Stimulated activated CD8-positive, alpha-beta memory T cell treated with anti-CD3 and anti-CD28 coated beads, Interleukin-7, amount 100 ng/mL, for 24 hours (primary cell): ENCODE measurements at regions not wholly inside any gene's neighbourhood (a gene's known extent, or its start where the extent isn't known, plus 50 kb on each side); places are given as distances from the start of the nearest gene placed in this dataset.

Experiments used
- DNase-seq: peaks from one replicate; pipeline ENCODE4 v3.0.0-alpha.2; 2020; ENCODE audit warnings: low read depth

DNA sequence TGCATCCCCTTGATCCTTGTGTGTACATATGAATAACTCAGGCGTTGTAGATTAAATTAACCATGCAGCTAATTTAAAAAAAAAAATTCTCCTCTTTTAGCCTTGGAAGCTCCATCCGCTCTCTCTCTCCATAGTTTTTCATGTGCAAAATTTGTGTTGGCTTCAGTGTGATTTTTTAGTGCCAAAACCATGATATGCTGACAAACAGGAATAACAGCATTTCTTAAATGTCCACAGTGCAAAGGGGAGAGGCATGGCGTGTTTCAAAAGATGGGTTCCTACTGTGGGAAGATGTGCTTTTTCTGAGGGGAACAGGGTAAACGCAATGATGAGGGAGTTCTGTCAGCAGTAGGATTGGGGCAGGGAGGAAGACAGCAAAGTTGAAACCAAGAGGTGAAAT, 247.0 kb downstream of the ICOS start:
- no peak for DNase-seq

DNA sequence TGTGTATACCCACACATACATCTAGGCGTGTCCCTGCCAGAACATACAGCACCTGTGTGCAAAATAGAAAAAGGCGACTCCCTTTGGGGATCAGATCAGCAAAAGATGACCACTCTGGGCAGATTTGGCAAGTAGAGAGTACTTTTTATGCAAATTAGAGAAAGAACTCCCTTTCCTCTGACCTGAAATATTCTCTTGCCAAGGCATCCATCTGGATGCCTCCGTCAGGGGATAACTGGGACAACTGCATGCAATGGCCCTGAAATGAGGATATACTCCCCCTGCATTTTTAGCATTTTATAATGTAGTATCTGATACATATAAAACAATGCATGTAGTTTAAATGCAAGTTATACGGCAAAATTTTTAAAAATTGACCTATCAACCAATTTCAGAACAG, 247.7 kb downstream of the ICOS start:
- DNase-seq: no peak

DNA sequence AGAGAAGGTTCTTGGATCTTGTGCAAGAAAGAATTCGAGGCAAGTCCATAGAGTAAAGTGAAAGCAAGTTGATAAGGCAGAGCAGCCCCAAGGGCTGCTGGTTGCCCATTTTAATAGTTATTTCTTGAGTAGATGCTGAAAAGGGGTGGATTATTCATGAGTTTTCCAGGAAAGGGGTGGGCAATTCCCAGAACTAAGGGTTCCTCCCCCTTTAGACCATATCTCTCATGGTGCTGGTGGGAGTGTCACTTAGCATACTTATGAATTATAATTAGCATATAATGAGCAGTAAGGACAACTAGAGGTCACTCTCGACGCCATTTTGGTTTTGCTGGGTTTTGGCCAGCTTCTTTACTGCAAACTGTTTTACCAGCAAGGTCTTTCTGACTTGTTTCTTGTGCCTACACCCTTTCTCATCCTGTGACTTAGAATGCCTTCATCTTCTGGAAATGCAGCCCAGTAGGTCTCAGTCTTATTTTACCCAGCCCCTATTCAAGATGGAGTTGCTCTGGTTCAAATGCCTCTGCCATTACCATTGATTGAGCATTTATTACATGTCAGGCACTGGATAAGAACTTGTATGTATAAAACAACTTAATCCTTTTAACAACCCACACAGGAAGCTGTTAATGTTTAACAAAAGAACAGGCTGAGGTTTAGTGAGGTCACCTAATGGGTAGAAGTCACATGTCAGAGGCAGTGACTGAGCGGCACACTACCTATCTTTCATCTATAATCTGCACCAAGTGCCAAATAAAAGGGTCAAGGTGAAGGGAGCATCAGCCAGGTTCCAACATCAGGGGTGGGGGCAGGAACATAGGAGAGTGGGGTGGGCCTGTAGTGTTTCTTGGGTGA, 250.9 kb downstream of the ICOS start:
- no peak for DNase-seq

DNA sequence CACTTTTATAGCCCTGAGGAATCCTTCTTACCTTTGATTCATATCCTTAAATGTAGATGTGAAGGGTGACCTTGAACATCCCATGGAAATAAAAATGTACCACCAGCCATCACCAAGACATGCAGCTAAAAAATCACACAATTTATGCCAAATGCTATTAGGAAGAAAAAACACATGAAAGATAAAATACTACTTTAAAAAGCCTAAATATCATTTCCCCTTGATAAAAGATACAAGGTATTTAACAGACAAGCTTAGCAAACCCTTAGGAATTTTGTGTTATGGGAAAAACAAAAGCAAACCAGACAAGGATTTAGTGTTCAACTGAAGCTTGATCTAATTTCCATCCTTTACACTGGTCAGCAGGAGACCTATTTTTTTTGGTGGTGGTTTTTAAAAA, 255.0 kb downstream of the ICOS start:
- DNase-seq: no peak

DNA sequence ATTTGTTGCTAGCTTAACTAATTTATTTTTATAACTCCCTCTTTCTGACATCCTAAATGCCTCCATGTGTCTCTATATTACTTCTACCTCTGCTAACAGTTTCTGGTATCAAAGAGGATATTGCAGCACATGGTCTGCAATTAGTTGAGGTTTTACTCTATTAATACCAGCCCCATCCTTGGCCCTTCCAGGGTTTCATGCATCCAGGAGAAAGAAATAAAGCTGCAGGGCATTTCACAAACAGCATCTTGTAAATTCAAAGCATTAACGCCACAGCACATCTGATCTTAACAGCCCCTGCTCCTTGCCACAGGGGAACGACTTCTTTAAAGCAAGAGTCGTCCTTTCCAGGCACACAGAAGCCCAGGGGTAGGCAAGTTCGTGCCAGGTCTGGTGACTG, 258.9 kb downstream of the ICOS start:
- DNase-seq: no peak

DNA sequence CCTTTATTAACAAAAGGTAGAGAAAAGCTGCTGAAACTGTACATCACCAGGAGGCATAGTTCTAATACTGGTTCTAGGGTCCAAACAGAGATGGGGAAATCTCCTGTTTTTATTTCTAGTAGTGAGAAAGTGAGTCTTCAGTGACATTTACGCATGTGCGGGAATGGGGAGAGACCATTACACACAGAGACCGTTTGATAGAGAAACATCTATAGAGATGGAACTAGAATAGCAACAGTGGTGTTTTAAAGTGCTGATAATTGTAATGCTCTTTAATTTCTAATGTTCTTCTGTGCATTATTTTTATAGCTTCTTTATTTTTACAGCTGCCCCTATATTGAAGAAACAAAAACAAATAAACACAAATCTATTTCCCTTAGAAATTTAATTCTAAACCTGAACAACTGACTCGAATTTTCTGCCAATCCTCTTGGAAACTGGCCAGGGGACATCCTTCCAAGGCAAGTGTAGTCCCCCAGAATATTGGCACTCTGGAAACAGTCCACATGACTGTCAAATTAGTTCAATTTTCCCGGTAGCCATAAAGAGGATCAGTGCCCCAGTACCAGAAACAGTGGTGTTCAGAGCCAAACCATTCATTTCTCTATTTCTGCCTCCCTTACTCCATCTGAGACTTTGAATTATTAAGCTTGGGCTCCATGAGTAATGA, 260.9 kb downstream of the ICOS start:
- DNase-seq: no peak

DNA sequence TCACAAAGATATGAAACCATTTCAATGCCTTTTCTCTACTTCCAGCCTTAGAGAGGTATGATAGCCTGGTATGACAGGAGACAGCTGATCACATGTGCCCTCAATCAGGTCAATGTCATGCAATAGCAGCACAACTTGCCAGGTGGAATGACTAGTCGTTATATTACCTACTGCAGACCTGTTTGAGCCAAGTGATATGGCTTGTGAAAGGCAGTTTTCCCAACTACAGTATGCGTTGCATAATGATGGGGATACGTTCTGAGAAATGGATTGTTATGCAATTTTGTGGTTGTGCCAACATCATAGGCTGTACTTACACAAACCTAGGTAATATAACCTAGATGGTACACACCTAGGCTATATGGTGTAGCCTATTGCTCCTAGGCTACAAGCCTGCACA, 262.8 kb downstream of the ICOS start:
- no peak for DNase-seq

DNA sequence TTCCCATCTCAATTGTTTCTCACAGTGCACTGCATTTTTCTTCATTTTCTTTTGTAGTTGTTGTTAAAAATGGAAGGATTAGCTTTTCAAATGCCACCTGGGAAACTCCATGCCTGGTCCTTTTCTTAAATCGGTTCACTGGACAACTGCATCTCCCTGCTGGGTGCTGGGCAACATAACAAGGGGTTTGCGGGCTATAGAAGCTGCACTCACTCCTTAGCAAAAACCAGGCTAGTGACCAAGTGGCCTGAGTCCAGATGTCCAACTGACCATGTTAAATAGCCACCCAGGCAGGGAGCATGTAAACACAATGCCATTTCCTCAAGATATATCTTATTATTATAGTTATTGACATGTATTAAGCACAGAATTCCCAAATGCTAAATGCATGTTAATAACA, 264.9 kb downstream of the ICOS start:
- no peak for DNase-seq

DNA sequence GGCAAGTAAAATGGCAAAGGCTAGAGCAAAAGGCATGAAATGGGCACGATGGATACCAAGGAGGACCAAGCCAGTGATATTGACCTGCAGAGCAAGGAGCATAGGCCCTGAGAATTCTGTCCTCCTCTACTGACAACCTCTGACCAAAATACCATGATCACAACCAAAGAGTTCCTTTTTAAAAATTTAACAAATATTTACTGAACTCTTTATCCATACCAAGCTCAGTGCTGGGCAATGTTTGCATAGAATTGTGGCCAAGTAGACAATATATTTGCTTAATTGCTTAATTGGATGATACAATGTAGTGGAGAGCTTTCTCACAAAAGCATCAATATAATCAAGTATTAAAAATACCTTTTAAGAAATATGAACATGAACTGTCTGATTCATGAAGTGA, 265.7 kb downstream of the ICOS start:
- DNase-seq: no peak

DNA sequence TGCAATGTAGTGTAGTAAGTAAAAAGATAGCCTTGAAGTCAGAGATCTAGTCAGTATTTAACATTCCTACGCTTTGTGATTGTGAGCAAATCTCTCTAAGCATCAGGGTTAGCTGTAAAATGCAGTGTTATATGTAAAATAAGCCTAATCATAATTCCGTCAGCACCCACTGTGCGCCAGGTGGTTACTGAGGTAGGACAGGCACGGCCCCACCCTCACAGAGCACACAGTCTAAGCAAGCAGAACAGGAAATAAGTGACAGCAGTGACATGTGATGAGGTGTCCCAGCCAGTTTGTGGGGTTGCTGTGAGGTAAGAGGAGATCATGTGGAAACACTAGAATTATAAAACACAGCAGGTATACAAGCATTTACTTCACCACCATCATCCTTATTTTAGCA, 267.1 kb downstream of the ICOS start:
- no peak for DNase-seq

DNA sequence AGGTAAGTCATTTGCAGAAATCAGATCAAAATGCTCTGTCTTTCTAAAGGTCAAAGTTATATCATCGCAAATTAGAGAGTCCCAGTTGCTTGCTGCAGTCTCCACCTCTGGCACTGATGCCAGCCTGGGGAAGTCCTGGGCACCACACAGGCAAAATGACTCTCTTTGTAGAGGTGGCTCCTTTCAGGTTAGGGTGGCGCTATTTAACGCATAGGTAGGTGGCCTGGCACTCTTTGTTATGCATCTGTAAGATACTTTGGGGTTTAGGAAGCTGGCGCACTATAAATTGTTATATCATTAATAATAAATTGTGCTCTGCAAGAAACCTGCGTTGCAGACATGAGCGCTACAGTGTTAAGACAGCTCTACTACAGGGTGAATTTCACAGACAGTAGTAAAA, 268.5 kb downstream of the ICOS start:
- no peak for DNase-seq

DNA sequence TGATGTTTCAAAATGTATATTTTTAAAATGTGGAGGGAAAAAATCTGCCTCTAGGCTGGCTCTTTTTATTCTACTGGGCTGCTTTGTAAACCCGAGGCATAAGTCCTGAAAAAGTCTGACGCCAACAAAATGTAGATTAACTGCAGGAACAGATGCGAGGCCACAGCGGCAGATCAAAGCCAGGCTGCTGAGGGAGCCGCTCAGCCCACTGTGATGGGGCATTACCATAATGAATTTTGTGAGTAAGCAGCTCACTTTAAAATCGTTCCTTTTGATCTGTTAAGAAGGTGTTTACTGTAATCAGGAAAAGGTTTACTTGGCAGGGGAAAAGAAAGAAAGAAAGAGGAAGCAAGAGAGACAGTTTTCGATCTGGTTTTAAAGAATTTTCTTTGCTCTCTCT, 269.0 kb downstream of the ICOS start:
- no peak for DNase-seq

DNA sequence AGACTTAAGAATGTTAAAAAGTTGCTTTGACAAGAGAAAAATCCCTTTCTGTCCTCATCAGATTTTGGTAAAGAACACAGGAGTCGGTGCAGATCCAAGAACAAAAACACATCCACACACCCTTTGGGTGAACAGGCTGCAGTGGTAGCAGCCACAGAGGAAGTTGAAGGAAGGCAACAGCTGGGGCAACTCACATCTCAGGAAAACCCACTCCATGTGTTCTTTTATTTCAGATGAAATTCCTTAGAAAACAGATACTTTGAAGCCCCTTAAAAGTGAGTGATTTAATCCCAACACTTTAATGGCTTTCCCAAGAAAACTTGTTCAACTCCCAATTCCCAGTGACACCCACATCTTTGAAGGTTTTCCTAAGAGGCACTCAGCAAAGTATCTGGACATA, 271.3 kb downstream of the ICOS start:
- DNase-seq: no peak

DNA sequence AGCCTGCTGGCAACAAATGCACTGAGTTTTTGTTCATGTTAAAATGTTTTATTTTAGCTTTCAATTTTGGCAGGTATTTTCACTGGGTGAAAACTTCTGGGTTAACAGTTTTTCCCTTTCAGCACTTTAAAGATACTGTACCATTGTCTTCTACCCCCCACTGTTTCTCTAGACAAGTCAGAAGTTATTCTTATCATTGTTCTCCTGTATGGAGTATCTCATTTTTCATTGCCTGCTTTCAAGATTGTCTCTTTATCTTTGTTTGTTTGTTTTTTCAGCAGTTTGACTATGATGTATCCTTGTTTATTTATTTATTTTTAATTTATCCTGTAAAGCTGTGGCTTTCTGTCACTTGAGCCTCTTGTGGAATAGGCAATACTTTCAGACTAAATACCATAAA, 277.0 kb downstream of the ICOS start:
- no peak for DNase-seq

DNA sequence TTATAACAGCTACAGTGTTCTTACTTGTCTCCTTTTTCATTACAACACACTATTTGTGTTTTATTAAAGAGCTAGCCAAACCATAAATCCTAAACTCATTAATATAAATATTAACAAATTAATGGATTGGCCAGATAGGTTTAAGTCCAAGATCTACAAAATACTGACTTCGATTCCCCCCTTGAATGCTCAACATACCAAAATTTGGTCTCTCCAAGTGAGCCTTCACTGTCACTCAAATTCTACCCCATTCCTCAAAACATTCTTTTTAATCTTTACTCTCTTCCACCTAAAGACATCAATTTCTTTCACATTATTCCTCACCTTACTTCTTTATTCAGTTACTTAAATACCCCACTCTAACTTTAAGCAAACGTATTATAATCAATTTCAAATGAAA, 281.5 kb downstream of the ICOS start:
- no peak for DNase-seq

DNA sequence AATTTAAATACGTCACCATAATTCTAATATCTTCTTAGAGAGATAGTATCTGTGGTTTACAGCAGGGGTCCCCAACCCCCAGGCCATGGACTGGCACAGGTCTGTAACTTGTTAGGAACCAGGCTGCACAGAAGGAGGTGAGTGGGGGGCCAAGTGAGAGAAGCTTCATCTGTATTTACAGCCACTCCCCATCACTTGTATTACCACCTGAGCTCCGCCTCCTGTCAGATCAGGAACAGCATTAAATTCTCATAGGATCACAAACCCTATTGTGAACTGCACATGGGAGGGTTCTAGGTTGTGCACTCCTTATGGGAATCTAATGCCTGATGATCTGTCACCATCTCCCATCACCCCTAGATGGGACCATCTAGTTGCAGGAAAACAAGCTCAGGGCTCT, 282.6 kb downstream of the ICOS start:
- DNase-seq: no peak

DNA sequence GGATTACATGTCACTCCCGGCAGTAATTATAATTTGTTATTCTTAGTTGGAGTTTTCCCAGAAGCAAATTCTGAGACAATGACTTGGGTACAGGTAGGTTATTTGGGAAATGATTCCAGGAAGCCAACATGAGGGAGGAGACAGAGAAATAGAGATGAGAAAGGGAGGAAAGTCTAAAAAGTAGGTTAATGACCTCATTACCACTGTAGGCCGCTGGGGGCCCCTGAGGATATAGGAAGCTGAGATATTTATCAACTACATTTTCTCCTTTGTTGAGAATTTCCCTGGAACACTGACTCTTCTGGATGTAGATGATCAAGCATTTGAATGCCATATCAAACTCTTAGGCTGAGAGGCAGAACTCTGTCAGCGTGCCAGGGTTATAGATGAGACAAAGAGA, 284.3 kb downstream of the ICOS start:
- DNase-seq: no peak

DNA sequence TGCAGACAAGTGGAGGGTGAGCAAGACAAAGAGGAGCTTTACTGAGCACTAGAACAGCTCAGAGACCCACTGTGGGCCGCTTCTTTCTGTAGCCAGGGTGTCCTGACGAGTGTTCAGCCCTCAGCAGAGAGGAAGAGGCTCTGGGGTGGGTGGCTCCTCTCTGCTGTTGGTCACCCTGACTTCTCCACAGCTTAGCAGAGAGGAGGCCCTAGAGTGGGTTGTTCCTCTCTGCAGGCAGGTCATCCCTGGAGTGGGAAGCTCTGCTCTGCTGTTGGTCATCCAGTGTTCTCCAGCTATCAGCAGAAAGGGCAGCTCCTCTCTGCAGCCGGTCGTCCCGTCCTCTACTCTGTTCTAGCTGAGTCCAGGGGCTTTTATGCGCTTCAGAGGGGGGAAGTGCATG, 286.5 kb downstream of the ICOS start:
- no peak for DNase-seq

DNA sequence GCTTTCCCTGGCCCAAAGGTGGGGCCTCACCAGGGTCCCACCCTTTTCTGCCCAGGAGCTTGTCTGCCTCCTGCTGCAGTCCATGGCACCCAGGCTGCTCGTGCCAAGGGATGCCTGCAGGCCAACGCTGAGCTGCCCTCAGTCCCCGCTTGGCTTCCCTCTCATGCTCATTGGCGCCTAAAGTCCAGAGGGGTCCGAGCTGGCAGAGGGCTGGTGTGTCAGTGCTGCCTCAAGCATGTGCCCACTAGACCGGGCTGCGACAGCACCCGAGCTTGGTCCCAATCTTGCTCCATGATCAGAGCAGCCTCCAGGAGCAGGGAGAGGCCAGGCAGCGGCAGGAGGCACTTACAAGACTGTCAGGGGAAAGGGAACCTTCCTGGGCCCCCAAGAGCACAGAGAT, 287.0 kb downstream of the ICOS start:
- no peak for DNase-seq

DNA sequence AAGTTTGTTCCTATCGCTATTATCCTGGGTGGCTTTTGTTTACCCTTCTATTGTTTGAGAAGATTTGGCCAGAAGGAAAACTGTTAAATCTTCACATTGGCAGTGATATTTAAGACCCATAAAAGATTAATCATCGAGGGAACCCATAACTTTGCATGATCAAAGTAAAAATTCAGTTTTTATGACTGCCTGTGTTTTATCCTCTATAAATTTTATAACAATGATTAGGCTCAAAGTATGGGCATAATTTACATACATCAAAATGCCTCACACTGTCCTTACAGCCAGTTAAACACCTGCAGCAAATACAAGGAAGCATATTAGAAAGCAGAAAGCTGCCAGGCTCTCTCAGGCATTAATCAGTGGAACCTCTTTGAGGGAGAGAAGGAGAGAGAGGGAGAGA, 289.1 kb downstream of the ICOS start:
- DNase-seq: no peak

DNA sequence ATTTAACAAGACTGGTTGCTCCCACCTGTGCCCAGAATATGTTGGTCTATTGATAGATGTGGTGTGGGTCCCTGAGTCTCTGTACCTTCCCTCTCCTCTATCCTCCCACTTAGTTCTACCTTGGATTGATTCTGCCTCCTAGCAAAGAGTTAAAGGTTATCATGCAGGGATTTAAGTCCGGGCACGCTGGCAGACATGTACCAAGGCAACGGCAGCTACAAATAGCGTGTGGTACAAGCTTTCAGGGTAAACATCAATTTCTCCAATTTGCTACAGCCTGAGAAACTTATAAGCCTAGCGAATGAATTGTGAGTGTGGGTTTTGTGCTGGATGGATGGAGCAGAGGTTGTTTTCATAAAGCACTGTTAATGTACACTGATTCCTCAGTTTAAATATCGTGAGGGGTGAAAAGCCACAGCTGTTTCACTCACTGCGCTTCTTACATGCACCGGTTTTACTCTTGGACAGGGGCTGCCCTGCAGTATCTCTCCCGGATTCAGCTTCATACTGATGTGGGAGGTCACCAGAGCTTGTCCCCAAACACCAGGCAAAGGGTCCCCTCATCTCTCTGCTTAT, 289.8 kb downstream of the ICOS start:
- DNase-seq: no peak

DNA sequence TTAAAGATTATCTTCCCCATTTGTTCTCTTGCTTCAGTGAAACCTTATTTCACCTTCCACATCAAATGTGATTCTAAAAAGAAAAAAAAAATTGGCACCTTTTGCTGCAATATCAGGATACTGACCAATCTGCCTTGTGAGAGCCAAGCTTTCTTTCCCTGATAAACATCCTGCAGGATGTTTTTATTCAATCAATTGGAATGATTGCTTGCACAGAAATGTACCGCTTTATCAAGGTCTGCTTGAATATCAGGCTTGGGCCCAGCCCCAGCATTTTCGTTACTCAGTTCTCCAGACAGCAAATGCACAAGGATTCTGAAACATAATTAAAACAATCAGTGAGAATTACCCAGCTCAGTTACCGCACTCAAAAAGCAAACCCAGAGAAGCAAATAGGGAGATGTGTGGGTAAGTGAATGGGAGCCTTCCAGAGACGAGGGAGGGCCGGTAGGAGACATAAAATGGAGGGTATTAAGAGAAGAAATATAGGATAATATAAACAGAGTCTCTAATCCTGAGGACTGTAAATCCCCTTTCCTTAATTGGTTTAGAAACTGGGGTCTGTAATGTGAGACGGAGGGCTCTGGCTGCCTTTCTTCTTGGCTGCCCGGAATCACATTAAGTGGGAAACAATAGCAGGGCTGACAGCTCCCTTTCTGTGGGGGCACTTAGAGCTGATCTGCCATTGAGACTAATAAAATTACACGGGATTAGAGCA, 291.8 kb downstream of the ICOS start:
- DNase-seq: no peak

DNA sequence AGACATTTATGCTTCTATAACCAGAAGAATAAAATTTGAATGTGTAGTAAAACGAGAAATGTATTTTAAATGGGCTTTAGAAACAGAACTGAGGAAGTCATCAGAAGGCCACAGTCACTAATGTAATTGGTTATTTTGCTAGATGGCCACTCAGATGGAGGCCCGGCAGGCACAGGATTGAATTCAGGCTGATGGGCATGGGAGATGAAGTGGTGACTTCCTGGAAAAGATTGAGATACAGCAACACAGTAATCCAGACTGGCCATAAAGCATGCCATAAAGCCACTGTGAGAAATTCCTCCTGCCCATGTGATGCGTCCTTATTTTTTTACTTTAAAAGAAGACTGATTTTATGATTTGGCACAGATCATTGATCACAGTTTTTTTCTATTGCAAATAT, 297.7 kb downstream of the ICOS start:
- DNase-seq: no peak
